ENCODE measurements at regions not wholly inside any gene's neighbourhood (a gene's known extent, or its start where the extent isn't known, plus 50 kb on each side); places are given as distances from the start of the nearest gene placed in this dataset.

DNA sequence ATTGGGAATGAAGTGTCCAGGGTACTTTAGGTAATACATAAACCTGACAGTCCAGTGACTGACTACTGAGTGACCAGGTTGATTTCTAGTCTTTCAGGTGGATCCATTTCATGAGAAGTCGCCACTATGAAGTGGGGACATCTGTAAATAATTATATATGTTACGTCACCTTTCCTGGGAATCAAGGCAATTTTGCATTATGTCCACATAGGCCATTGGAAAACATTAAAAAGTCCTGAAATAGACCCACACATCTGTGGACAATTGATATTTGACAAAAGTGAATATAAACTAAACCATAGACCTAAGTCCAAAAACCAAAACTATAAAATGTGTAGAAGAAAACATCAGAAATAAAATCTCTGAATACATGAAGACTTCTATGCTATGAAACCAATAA is 231.5 kb downstream of the C6orf118 start:
- DNase-seq, result no peak

GRCh38 chr6:165071906-165072305 is 237.5 kb downstream of the C6orf118 start:
- DNase-seq, result no peak

DNA sequence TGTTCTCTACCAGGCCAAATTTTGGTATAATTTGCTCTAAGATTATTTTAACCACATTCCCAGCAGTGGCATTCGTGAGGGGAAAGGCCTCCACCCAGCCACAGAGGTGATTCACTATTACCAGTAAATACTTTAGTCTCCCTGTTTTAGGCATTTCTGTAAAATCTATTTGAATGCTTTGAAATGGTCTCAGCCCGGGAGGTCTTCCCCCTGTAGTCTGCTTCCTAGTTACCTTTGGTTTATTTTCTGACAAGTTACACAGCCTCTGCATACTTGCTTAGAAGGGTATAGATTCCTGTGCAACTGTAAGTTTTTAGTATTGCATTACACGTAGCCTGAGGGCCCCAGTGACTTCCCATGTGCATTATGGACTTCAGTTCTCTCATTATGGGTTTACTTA is 248.7 kb downstream of the C6orf118 start:
- DNase-seq, result no peak

DNA sequence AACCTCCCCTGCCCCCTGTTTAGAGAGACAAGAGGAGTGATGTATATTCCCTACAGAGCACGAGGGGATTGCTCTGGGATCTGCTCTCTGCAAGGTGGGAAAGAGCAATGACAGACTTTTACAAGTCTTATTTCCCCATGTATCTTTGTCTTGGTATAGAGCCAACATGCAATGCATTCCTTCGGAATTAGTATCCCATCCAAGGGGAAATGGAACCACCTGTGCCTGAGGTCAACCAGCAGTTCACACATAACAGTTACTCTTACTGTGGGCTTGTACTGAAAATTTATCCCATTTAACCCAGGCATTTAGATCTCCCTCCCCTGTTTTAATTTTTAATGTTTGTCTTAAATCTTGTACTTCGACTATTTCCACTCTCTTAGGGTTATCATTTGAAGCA is 250.4 kb downstream of the C6orf118 start:
- no peak for DNase-seq

GRCh38 chr6:165056292-165056691 is 253.1 kb downstream of the C6orf118 start:
- DNase-seq, result no peak

- no peak for DNase-seq
Measured at GRCh38 chr6:165055231-165055630, 254.2 kb downstream of the C6orf118 start.

- no peak for DNase-seq
Measured at GRCh38 chr6:165052561-165053480, 256.6 kb downstream of the C6orf118 start.

DNA sequence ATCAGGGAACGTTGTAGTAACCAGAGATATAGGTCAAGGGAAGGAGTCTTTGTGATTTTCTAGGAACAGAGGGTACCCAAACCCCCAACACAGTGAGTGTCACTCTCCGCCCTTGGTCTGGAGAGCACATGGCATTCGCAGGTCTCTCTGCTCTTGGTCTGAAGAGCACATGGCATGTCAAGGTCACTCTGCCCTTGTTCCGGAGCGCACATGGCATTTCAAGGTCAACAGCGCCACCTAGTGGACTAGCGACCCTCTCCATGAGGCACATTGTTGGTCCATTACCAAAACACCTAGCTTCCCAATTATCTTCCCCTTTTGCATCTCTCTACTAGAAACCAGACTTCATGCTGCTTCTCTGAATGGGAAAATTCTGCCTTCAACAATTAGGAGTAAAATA is 260.0 kb downstream of the C6orf118 start:
- DNase-seq, result peak; percentile 35

DNA sequence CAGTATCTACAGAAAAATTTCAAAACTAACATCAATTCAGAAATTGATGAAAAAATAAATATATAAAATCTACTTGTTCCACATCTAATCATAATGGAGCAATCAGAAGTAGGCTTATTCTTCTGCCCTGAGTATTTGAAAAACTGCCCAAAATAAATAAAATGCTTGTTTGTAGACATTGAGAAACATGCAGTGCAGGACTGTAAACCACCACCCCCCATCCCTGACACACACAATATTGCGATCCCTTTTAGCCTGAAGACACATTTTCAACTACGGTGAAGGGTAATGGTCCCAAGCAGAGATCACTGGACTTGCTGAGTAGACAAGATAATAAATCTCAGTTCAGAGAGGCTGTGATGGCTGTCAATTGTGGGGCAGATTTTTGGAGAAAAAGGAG is 261.5 kb downstream of the C6orf118 start:
- no peak for DNase-seq

DNA sequence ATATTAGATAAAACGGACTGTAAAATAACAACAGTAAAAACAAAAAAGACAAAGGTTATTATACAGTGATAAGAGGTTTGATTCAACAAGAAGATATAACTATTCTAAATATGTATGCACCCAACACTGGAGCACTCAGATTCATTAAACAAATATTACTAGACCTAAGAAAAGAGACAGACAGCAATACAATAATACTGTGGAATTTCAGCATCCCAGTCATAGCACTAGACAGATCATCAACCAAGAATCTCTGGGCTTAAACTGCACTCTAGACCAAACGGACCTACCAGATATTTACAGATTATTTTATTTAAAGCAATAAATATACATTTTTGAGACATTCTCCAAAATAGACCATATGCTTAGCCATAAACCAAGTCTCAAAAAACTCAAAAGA is 263.8 kb downstream of the C6orf118 start:
- no peak for DNase-seq

DNA sequence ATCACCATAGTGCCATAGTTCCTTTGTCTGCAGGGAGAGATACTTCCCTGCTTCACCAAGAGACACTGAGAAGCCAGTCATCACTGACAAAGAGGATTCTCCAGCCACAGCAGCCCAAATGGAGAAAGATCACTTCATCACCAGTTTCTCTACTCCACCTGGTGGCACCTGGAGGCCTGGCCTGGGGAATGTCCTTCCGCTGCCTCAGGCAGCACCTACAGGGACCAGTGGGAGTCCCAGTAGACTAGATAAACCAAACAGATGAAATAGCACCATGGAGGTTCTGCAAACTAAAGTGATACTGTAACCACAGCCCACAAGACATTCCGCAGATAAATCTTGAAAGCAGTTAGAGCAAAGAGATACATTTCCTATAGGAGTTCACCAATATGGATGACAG is 266.5 kb downstream of the C6orf118 start:
- DNase-seq, result no peak

DNA sequence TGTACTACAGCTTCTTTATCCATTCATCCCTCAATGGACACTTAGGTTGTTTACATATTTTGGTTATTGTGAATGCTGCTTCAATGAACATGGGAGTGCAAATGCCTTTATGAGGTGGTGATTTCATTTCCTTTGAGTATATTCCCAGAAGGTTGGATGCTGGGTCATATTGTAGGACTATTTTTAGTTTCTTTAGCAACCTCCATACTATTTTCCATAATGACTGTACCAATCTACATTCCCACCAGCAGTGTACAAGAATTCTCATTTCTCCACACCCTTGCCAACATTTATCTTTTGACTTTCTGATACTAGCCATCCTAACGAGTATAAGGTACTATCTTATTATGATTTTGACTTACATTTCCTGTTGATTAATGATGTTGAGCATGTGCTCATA is 269.0 kb downstream of the C6orf118 start:
- no peak for DNase-seq

DNA sequence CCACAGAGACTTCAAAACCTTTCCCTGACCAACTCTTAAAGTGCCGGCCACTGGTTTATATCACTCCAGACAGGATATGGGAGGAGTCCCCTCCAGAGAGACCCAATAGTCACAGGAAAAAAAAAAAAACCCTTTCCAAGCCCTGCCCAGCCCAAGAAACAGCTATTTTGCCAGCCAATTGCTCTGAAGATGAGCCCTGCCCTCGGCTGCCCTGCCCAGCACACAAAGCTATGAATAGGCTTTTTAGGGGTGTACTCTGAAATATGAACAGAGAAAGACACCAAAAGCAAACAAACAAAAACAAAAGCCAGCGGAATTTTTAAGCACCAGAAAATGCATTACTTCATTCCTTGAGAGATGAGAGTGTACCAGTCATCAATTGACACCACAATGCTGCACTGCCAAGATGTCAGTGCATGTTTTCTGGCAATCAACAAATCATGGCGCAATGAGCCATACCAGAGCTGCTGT is 275.1 kb downstream of the C6orf118 start:
- DNase-seq, result no peak

- DNase-seq, result no peak
Measured at GRCh38 chr6:165031502-165031901, 277.9 kb downstream of the C6orf118 start.

DNA sequence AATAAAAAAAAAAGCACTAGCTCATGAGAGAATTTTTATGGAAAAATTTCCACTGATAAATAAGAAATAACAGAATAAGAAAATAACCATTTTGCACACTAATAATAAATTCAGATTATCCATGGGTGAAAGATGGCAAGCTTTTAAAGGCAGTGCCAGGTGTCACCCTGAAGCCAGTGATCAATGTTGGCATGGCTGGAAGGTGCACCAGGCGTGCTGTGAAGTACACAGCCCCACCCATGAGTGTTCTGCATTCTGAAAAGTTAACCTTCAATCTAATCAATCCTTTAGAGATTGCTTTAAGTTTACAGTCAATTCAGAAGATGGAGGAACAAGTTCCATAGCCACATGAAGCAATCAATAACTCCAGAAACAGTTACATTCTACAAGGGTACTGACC is 284.4 kb downstream of the C6orf118 start:
- no peak for DNase-seq

DNA sequence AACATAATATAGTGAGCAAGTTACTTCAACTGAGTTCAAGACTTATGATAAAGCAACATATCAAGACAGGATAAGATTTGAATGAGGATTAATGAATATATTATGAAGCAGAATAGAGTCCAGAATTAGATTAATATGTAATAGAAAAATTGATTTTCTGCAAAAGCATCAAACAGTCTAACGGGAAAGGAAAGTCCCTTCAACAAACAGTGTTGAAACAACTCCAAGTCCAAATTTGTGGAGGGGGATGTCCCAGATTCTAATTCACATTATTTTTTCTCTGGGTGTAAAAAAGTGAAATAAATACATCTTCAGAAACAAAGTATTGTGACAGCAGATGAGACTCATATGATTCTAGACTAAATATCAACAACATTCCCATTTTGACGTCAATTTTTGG is 289.7 kb downstream of the C6orf118 start:
- no peak for DNase-seq

- no peak for DNase-seq
Measured at GRCh38 chr6:165015676-165016075, 293.7 kb downstream of the C6orf118 start.

- no peak for DNase-seq
Measured at GRCh38 chr6:165013701-165014100, 295.7 kb downstream of the C6orf118 start.

DNA sequence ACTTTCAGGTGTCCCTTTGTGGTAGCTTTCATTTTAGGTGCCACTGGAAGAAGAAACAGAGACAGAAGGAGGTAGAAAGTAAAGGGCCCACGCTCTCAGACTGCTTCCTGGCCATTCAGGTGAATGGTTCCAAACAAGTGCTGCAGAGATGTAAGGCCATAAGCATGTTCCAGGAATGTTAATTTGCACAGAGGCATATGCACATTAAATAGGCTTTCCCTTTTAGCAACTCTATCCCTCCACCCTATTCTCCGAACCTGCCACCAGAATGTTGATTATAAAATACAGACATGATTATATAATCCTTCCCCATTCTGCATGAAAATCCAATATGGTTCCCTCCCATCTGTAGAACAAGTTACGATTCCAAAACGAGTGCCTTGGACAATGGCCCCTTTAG is 297.2 kb downstream of the C6orf118 start:
- DNase-seq, result no peak

- DNase-seq, result no peak
Measured at GRCh38 chr6:165010556-165011535, 298.6 kb downstream of the C6orf118 start.

DNA sequence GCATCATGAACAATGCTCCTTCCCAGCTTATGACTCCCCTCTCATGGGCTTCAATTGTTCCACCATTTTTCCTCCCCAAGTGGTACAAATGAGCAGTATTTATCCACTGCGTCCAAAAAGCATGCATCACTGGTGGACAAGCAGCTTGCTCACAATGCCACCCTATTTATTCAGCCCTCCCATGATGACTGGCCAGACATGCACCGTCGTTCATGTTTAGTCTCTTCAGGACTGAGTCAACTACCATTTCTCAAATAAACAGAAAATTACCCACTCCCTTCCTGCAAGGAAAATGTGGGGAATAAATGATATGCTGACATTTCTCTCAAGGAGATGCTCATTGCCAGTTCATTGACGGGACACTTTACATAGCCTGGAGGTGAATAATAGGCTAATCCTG is 300.4 kb downstream of the C6orf118 start:
- no peak for DNase-seq

- no peak for DNase-seq
Measured at GRCh38 chr6:165002866-165003265, 306.5 kb downstream of the C6orf118 start.

DNA sequence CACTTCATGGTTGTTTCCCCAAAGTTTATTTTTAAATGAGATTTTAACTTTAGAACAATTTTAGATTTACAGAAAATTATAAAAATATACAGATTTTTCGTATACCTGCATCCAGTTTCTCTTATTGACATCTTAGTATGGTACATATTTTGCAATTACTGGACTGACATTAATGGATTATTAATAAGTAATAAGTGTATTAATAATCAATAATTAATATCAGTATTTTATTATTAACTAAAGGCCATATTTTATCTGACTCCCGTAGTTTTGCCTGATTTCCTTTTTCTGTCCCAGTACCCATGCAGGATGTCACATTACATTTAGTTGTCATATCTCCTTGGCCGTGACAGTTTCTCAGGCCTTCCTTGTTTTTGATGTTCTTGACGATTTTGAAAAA is 307.0 kb downstream of the C6orf118 start:
- DNase-seq, result no peak
